Neural crest cell (in vitro differentiated cells): ENCODE measurements at regions not wholly inside any gene's neighbourhood (a gene's known extent, or its start where the extent isn't known, plus 50 kb on each side); places are given as distances from the start of the nearest gene placed in this dataset.

Experiments
- DNase-seq: peaks from one replicate; pipeline ENCODE4 v3.0.0; 2021; ENCODE audit warnings: low read depth, mixed read lengths, low spot score
- H3K27ac Mint-ChIP-seq: one replicate; pipeline ENCODE4 v1.8.0; 2021; ENCODE audit warnings: mild to moderate bottlenecking, mixed read lengths; ENCODE audit not compliant: unreplicated experiment
- H3K27me3 Mint-ChIP-seq: 2 replicates; pipeline ENCODE4 v1.8.0; 2021; ENCODE audit warnings: low read depth, mild to moderate bottlenecking, mixed read lengths
- H3K36me3 Mint-ChIP-seq: 2 replicates; pipeline ENCODE4 v1.8.0; 2021; ENCODE audit warnings: low read depth, mild to moderate bottlenecking, mixed read lengths
- H3K4me1 Mint-ChIP-seq: 2 replicates; pipeline ENCODE4 v1.8.0; 2021; ENCODE audit warnings: mixed read lengths
- H3K4me3 Mint-ChIP-seq: one replicate; pipeline ENCODE4 v1.8.0; 2021; ENCODE audit warnings: mild to moderate bottlenecking, mixed read lengths
- H3K9me3 Mint-ChIP-seq: 2 replicates; pipeline ENCODE4 v1.8.0; 2021; ENCODE audit warnings: mixed read lengths
- TF ChIP-seq, protein P1 (sequence below): fragments of 200-600 bp; sonication (generic); conservative IDR thresholded peaks from 2 replicates; pipeline ENCODE4 v1.5.0; 2021; ENCODE audit warnings: antibody characterized with exemption, mild to moderate bottlenecking

DNA sequence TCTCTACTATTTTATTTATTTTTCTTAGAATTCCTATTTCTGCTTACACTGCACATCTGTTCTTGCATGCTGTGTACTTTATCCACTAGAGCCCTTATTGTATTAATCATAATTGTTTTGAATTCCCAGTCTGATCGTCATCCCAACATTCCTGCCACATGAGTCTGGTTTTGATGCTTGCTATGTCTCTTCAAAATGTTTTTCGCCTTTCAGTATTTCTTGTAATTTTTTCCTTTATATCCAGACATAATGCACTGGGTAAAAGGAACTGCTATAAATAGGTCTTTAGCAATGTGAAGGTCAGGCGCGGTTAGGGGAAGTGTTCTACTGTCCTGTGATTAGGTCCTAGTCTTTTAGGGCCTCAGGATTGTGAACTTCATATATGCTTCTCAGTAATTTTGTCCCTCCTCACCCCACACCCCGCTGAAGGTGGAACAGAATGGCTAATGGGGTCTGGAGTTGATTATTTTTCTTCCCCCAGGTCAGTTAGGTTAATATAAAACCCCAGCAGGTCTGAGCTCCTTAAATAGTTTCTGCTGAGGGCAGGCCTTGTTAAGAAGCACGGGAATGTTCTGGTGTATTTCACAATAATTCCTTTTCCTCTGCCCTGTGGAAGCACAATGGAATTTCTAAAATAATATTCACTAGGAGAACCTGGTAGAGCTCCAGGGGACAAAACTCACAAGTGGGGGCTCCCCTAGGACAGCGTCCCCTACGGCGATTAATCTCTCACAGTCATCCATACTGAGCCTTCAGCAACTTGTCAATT lies 146.6 kb upstream of the TUT7 start:
- no peak for DNase-seq
- Mint-ChIP-seq H3K36me3 (no peaks in the 10 kb centered on the region), H3K27me3 (no peaks in the 10 kb centered on the region), H3K9me3 (peaks cover 4% of the 10 kb centered on the region), H3K4me1 (no peaks in the 10 kb centered on the region), H3K27ac (no peak overlapping the region), H3K4me3 (no peak overlapping the region)
- TF ChIP-seq, protein P1, sequence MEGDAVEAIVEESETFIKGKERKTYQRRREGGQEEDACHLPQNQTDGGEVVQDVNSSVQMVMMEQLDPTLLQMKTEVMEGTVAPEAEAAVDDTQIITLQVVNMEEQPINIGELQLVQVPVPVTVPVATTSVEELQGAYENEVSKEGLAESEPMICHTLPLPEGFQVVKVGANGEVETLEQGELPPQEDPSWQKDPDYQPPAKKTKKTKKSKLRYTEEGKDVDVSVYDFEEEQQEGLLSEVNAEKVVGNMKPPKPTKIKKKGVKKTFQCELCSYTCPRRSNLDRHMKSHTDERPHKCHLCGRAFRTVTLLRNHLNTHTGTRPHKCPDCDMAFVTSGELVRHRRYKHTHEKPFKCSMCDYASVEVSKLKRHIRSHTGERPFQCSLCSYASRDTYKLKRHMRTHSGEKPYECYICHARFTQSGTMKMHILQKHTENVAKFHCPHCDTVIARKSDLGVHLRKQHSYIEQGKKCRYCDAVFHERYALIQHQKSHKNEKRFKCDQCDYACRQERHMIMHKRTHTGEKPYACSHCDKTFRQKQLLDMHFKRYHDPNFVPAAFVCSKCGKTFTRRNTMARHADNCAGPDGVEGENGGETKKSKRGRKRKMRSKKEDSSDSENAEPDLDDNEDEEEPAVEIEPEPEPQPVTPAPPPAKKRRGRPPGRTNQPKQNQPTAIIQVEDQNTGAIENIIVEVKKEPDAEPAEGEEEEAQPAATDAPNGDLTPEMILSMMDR, result no peak

DNA sequence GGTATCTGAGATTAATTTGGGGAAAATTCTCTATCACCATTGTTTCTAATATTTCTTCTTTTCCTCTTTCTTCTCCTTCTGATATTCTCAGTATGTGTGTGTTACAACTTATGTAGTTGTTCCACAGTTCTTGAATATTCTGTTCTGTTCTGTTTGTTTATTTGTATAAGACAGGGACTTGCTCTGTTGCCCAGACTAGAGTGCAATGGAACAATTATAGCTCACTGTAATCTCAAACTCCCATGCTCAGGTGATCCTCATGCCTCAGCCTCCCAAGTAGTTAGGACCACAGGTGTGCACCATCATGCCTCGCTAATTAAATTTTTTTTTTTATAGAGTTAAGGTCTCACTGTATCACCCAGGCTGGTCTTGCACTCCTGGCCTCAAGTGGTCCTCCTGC lies 145.8 kb upstream of the TUT7 start:
- H3K4me1 Mint-ChIP-seq, result no peaks in the 10 kb centered on the region
- H3K27ac Mint-ChIP-seq, result no peak overlapping the region
- H3K4me3 Mint-ChIP-seq, result no peak overlapping the region
- no peaks in the 10 kb centered on the region for H3K36me3 Mint-ChIP-seq
- no peaks in the 10 kb centered on the region for H3K27me3 Mint-ChIP-seq
- DNase-seq, result no peak
- peaks cover 4% of the 10 kb centered on the region for H3K9me3 Mint-ChIP-seq
- TF ChIP-seq, protein P1, result no peak

DNA sequence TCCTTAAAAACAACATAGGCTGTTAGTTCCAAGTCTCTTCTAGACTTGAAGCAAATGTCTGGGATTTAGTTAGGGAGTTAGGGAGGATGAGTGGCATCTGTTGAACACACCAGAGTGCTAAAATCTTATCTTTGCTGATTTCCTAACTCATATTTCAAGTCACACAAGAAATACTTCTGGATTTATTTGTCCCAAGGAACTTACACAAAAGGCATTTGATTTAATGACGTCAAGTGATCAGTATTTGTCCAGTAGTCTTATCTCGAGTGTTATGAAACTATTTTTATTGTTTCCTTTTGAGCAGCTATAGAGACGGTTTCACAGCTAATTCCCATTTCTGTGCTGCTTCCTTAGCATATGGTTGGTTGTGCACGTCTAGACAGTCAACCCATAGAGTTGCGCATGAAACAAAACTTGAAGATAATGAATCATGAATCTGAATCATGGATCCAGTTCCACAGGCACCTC lies 140.5 kb upstream of the TUT7 start:
- no peaks in the 10 kb centered on the region for H3K36me3 Mint-ChIP-seq
- H3K27ac Mint-ChIP-seq, result no peak overlapping the region
- TF ChIP-seq, protein P1, result no peak
- no peaks in the 10 kb centered on the region for H3K4me1 Mint-ChIP-seq
- H3K9me3 Mint-ChIP-seq, result no peaks in the 10 kb centered on the region
- no peaks in the 10 kb centered on the region for H3K27me3 Mint-ChIP-seq
- H3K4me3 Mint-ChIP-seq, result no peak overlapping the region
- no peak for DNase-seq

DNA sequence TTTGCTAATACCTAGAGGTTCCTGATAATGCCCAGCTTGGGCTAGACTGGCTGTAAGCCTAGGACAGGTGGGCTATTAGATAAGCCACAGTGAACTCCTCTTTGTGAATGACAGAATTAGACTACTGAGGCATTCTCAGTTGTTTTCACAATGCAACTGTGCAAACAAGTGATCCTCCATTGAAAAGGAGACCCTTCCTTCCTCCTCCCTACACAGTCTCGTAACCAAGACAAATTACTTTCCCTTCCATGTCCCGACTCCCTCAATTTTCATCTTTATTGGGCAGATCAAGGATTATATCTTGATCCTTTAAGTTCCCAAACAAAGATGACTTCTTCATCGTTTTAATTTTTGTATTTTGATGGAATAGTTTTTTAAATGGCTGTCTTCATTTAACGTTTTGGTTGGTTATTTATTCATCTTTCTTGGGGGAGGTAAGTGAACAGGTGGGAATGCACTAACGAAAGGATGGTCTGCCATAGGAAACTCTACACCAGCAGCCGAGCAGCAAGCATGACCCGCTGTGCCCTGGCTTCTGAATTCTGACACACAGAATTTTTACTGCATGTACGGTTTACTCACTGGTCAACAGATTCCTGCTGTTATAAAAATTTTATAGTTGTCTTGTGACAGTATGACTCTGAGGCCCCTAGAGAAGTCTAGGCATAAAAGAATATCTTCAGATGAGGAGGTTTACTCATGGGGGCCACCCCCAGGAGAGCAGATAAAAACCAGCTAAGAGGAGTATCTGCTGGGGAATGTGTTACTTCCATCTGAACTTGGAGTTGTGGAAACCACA lies 137.5 kb upstream of the TUT7 start:
- no peaks in the 10 kb centered on the region for H3K36me3 Mint-ChIP-seq
- TF ChIP-seq, protein P1, result no peak
- no peaks in the 10 kb centered on the region for H3K9me3 Mint-ChIP-seq
- no peak overlapping the region for H3K27ac Mint-ChIP-seq
- H3K27me3 Mint-ChIP-seq, result no peaks in the 10 kb centered on the region
- no peak overlapping the region for H3K4me3 Mint-ChIP-seq
- H3K4me1 Mint-ChIP-seq, result peaks cover 5% of the 10 kb centered on the region
- DNase-seq, result no peak

DNA sequence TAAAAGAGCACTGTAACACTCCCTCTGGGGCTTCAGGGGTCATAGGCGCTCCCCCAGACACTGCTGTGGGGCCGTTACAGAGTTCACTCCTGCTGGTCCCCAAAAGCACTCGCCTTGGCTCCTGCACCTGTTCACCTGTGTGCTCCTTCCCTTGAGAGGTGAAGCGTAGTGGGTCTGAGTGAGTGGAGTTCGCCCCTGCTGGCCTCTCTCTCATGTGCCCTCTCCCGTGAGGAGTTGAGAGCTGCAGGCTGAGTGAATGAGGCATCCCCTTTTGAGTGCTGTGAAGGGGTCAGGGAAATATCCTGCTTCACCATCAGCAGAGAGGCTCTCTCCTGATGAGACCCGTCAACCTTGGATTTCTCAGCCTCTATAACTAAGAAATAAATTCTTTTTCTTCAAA lies 134.6 kb upstream of the TUT7 start:
- H3K27ac Mint-ChIP-seq, result no peak overlapping the region
- TF ChIP-seq, protein P1, result no peak
- no peaks in the 10 kb centered on the region for H3K9me3 Mint-ChIP-seq
- H3K4me1 Mint-ChIP-seq, result peaks cover 5% of the 10 kb centered on the region
- no peak for DNase-seq
- no peaks in the 10 kb centered on the region for H3K36me3 Mint-ChIP-seq
- no peak overlapping the region for H3K4me3 Mint-ChIP-seq
- H3K27me3 Mint-ChIP-seq, result no peaks in the 10 kb centered on the region
